Limb (tissue), 2 donors: ENCODE measurements at regions not wholly inside any gene's neighbourhood (a gene's known extent, or its start where the extent isn't known, plus 50 kb on each side); places are given as distances from the start of the nearest gene placed in this dataset.

Experiments used
- DNase-seq, 2 donors: peaks; one replicate each; pipeline ENCODE4 v3.0.0-alpha.2; 2016; ENCODE audit errors: extremely low spot score in 2 of 2

DNA sequence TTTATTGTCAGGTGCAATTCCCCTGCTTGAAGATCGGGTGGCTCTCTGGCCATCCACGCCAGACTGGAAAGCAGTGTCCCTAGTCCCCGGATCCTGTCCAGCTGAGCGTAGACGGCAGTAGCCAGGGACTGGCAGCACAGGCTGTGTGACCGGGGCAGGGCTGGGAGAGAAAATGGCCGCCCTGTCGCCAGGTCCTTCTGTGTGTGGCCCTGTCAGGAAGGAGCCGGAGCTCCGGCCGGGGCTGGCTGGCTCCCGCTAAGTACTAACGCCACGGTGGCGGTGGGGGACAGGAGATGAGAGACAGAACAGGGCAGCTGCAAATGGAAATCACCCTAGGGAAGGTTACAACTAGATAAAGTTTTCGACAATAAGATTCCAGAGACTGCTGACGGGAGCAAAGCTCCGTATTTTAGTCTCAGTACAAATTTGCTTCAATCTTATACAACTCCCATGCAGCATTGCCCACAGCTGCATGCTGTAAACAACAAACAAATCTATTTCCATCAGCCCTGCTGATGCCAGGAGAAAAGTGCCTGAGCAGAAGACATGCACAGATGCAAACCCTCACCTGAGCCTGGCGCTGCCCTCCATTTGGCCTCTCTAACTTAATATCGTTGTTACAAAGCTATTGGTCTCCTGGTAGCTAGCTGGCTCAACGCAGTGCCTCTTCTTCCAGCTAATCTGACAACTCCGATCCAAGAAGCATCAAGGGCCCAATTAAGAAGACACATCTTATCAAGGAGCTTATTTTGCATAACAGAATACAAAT lies 253.0 kb downstream of the TSHZ3 start:
- DNase-seq: peak in 1 of 2 donors; percentile 54

DNA sequence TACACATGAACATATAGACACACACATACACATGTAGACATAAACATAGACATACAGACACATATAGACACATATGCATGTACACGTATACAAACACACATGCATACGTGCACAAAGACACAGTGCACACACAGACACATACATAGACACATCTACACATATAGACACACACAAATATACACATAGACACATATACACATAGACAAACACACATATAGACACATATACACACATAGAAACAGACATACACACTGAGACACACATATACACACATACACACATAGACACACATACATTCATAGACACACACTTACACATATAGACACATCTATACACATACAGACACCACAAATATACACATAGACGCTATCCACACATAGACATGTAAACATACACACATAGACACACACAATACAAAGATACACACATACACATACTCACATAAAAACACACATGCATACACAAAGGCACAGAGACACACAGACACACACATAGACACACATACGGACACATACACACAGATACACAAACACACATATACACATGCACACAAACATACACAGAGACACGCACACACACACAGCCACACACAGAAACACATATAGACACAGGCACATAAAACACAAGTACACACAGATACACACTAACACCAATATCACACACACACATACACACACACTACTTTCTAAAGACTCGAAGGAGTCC lies 254.0 kb downstream of the TSHZ3 start:
- no peak for DNase-seq

DNA sequence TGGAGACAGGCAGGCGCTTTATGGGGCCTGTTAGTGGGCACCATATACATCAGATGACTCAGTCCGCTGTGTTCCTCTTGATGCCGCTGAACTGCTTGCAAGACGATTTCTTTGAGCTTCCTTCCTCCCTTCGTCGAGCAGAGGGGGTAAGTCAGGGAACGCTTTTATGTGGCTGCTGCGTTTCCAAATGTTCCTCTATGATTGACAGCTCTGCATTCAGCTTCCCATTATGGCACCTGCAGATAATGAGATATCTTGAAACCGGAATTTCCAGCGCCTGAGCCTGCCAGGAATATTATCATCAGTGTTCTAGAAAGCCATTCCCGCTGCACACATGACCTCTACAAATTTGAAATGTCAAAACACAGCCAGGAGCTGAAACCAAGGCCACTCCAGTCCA lies 257.0 kb downstream of the TSHZ3 start:
- no peak for DNase-seq

DNA sequence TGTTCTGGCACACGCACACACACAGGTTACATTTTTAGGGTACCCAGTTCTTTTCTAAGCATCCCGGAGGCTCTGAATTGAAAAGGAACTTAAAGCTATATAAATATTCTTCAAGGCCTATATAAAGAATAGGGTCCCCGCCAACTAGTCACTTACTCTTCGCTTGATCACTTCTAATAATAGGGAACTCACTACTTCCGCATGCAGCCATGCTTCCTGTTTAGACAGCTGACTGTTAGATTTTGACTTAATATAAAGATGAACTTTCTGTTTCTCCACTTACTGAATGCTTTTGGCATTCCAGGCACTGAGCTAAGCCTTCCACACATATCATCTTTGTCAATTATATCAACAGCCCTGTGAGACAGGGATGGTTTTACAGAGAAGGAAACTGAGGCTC lies 259.6 kb downstream of the TSHZ3 start:
- DNase-seq: no peak

DNA sequence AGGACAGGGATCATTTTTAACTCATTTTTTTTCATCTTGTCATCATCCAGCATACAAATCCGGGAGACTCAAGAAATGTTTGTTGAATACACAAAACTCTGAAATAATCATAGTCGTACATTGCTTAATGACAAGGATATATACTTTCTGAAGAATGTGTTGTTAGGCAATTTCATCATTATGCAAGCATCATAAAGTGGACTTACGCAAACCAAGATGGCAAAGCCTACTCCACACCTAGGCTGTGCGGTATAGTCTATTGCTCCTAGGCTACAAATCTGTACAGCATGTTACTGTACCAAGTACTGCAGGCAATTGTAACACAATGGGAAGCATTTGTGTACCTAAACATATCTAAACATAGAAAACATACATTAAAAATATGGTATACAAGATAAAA lies 264.1 kb downstream of the TSHZ3 start:
- no peak for DNase-seq

DNA sequence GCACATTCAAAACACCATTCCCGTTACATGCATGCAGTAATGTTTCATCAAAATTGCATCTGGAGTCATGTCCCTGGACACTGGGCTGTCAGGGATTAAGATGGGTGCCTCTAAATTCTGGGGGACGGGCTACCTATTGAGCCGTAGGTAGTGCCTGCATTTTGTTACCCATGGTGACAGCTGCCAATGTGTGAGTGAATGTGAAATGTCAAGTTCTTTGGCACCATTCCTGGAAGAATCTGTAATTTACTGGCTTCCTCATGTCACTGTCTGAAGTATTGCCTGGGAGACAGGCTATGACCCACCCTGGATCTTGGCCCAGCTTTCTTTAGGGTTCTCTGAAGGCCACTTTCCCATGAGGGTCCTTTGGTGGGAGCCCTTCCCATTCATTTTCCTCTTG lies 266.1 kb downstream of the TSHZ3 start:
- DNase-seq: no peak

DNA sequence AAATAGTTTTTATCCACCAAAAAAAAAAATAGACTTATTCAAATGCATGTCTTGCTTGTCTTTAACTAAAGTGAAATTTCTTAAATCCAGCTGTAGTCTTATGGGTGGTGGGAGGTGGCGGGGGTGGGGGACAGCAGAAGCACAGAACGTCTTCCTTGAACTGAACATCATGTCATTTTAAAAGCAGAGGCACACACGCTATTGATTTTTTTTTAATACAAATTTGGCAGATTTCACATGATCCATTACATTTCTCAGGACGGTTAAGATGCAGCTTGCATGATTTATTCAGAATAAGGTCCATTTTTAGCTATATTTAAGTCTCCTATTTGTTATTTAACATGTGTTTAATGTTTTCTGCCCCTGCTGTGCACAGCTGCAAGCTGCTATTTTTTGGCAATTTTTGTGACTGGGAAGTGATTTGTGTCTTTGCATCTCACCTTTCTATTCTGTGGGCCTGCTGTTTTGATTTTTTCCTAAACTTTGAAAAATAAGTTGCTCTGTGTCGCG lies 274.0 kb downstream of the TSHZ3 start:
- no peak for DNase-seq

DNA sequence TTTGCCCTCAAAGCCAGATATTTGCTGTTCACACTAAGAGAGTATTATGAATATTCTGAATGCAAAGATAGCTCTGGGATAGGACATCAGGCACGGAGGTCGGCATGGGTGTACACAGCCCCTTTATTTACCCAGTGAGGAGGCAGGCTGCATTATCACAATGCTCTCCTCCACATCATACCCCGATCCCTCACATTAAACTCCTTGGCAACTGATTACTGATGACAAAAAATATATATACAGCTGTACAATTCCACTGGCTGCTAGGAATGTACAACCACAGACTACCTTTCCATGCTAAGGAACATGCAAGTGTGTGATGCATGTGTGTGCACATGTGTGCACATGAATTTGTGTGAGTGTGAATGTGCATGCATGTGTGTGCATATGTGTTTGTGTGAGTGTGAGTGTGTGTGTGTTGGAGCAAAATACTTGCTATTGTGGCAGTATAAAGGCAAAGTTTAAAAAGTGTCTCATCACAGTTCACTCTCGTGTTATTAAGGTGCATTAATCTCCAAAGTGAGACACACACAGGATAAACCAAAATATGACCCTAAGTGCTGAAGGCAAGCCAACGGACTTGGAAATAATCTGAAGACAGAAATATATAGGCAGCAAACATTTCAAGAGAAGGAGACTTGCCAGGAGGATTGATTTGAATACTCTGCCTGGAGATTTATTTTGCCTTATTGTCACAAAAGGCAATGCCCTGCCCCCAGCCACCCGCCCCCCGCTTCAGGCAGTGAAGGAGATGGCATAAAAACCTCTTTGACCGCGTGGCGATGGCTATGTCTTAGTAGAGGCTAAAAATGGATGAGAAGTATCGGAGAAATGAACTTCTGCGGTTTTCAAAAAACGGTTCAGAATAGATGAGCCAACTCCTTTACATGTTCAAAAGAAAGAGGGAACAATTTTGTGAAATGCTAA lies 274.8 kb downstream of the TSHZ3 start:
- DNase-seq: no peak

DNA sequence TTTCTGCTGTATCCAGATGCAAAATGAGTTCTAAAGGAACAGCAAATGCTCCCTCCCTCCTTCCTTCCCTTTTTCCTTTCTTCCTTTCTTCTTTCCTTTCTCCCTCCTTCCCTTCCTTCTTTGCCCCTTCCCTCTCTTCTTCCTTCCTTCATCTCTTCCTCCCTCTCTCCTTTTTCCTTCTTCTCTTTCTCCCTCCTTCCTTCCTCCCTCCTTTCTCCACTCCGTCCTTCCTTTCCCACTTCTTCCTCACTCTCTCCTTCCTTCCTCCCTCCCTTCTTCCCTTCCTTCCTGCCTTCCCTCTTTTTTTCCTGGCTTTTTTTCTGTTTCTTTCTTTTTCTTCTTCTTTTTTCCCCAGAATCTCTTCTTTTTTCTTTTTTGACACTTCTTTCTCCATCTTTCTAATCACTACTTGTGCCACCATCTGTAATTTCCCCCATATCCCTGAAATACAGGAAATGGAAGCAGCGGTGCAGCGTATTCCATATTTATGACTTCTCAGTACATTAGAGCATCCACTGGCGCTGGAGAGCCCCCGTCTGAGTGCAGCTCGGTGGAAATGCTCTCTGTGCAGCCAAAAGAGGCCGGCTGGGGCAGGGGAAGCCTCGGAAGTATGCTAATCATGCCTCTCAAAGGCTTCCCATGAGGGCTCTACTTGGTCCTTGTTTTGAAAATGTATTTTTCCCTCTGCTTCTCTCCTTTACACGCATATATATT lies 275.6 kb downstream of the TSHZ3 start:
- peak; percentile 55 to 67 for DNase-seq

DNA sequence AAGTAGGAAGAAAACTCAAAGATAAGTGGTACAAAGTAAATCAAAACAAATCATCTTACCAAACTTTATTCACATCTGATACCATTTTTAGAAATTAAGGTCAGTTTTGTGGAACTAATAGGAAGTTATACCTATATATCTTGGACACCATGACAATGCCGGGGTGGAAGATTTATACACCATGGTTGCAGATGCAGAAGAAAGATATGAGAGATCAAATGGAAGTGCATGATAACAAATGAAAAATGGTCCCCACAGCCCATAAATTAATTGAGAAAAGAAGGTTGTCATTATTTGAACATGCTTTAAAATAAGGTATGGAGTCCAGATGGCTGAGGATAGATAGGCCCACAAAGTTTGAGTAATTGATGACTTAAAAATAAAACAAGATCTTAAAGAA lies 276.8 kb downstream of the TSHZ3 start:
- DNase-seq: no peak

DNA sequence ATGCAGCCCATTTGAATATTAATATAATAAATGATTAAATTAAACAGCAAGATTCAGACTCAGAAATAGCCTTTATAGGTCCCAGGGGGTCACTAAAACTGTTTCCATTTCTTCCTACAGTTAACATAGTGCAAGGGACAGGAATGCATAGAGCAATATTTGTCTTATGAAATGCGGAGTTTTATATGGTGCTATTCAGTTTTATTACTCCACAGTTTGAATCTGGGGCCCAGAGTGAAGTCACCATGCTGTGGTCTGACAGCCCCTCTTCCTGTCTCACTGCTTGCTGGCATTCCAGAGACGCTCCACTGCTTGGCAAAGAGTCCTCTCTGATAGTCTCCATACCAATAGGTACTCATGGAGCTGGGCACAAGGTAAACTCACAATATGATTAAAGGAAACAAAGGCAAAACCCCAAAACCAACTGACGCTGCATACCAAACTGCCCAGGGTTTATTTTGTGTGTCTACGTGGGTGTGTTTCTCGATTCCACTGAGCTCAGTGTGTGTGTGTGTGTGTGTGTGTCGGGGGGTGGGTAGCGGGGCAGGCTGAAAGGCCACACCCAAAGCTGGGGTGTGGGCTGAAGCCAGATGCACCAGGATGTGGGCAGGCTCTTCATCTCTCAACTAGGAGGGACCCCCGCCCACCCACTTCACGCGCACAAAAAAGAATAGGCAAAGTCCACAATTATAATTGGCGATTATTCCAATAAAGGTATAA lies 277.9 kb downstream of the TSHZ3 start:
- peak; percentile 41 to 53 for DNase-seq

DNA sequence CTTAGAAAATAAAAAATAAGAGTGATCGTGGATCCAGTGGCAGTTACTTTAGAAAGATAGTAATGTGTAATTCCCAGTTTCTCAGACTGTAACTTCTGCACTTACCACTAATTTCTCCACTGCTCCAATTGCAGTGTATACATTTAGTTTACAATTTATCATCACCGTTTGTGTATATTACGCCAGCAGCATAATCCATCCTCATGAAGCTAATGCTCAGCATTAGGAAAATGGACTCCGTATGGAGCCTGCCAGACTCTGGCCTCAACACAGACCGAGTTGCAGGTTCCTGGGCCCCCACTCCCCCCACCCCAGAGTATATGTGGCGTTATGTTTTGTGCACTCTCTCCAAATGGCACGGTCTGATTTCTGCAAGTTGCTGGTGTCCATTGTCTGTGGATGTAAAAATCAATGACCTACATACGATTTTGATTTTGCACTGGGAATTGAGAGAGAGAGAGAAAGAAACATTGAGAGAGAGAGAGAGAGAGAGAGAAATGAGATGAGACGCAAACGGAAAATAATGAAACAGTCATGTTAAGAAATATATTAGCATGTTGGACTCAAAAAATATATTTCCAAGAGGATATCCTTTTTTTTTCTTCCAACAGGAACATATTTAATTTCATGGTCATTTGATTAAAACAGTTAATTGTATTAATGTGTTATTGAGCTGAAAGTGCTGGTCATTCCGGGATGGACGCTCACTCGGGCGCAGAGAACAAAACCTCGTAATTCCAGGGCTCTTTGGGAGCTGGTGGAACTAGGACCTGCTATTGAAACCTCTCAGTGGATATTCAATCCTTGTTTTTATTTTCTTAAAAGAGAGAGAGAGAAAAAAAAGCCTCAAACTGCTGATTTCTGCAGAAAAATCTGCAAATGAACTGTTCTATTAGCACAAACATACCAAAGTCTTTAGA lies 278.8 kb downstream of the TSHZ3 start:
- no peak for DNase-seq

DNA sequence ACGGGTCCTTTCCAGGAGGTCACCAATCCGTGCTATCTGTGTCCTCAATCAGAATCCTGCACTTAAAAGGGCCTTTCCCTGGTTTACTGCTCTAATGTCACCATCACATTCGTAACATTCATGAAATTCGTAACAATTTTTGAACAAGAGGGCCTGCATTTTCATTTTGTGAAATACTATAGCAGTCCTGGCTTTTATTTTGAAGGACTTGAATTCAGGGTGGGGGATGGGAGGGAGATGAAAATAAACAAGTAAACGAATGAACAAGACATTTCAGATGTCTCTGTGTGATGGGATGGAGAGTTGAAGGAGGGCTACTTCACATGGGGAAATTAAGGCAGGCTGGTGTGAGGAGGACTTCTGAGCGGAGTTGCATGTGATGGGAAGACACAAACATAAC lies 281.0 kb downstream of the TSHZ3 start:
- DNase-seq: no peak

DNA sequence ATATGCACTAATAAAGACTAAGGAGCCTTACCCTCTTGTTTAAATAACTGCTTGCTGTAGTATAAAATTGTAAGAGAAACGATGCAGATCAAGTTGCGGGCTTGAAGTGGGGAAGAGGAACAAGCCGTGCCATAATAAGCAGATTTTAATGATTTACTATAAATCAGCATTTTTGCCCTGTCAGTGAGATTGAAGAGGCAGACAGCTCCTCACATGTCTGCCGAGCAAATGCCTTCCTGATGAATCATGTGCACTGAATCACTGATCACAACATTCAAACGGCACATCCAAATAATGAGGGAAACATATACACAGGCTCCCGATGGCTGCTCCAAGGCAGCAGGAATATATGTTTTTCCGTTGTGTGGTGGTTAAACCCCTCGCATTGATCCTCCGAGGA lies 282.9 kb downstream of the TSHZ3 start:
- peak in 1 of 2 donors; percentile 38 for DNase-seq

DNA sequence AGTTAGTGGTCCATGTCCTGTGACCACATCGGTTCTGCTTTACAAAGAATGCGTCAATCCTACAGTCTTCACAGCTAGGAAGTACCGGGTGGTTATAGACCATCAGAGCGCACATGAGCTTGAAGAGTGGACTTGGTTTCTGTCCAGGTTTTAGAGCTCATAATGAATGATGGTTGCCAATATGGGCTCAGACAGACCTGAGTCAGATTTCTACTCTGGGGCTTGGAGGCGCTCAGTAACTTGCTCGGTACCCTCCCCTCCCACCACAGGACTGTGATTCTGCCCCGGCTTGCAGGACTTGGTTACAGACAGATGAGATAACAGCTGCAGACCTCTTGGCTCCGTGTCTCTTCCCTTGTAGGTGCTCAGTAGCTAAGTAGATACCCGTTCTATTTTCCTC lies 284.7 kb downstream of the TSHZ3 start:
- no peak for DNase-seq

DNA sequence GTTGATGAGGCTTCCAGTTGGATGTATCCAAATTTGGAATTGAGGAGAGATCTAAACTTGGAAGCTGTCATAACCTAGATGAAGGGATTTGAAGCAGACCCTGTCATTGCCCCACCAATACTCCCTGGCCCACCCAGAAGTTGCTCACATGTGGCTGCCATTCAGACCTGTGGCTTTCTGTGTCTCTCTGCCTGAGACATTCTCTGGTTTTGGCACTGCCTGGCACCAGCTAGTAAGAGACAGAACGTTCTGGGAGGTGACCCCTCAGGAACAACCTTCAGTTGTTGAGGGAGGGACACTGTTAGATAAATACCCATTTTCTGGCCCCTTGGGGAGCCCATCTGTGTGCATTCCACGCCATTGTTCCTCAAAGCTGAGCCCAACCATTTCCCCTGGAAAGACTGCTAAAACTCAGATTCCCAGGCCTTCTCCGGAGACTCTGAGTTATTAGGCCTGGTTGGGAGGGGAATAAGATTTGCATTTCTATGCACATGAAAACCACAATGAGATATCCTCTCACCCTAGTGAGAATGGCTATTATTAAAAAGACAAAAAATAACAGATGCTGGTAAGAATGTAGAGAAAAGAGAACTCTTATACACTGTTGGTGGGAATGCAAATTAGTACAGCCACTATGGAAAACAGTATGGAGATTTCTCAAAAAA lies 290.4 kb downstream of the TSHZ3 start:
- DNase-seq: no peak

DNA sequence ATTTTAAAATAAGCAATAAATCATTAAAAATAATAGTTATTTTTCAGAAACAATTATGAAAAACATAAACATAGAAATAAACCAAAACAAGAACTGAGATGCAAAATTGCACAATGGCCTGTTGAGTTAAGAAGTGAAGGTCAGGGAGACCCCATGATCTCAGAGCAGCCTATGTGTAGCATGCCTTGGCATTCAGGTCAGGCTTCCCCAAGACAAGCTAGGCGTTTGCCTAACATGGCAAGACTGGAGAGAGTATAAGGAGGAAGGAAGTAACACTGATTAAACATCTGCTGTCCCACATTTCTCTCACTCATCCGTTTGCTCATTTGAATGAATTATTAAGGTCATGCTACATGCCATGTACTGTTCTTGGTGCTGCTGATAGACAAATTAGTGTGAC lies 291.8 kb downstream of the TSHZ3 start:
- DNase-seq: no peak

DNA sequence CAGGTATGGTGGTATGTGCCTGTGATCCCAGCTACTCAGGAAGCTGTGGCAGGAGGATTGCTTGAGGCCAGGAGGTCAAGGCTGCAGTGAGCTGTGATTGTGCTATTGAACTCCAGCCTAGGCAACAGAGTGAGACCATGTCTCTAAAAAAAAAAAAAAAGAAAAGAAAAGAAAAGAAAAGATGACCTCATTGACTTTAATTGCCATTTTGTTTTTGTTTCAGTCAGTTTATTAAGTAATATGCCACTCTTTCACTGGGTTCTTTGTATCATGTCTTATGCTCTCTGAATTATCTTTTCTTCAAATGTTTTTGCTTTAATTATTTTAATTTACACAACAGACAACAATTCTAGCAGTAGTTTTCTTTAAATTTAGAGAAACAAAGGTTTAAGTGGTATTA lies 293.8 kb downstream of the TSHZ3 start:
- DNase-seq: no peak

DNA sequence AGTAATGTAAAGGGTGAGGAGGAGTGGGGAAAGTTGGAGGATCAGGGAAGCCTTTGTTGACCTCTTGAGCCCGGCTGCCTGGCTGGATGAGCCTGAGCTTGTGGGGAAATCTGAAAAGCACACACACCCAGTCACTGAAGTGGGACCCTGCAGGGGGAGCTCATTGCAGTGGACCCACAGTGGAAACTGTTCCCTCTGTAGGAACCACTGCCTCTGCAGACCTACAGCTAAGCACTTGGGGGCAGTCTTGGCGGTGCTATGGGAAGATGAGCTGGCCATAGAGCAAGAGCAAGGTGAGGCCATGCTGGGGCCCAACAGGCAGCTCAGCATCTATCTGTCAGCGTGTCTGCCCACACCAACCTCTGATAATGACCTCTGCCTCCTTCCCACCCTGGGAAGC lies 294.8 kb downstream of the TSHZ3 start:
- no peak for DNase-seq
